ENCODE measurements at regions not wholly inside any gene's neighbourhood (a gene's known extent, or its start where the extent isn't known, plus 50 kb on each side); places are given as distances from the start of the nearest gene placed in this dataset.

DNA sequence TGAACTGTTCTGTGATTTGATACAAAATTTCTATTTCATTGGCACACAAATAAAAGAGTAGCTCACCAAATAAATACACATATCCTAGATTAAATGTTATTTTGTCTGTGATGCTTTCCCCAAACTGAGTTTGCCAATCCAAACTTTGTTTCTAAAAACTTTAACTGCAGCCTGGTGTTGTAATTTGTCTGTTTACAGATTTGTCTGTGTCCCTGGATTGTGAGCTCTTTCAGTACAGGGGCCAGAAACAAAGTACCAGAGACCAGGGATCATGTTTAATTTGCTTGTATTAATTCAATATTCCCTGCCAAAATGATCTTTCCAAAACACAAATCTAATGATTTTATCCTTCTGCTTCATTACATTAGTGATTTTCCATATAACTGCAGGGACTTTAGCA is 1044.6 kb upstream of the GJE1 start:
- POLR2A ChIA-PET, result no interaction called here
- H2AFZ ChIP-seq (ENCODE audit: low read depth, low read length), result no peak overlapping the region
- BruUV-seq (replicated peaks), result no TSS peak

More for the DNA sequence above, 1044.6 kb upstream of the GJE1 start:
- no peak overlapping the region for H3K27ac ChIP-seq (ENCODE audit: extremely low read depth, low read depth, low read length)
- DNase-seq (ENCODE audit: extremely low read depth in 1 of 4, low spot score in 3 of 4), result no peak
- H3K79me2 ChIP-seq (ENCODE audit: control insufficient read depth, insufficient read depth, low read length), result no peaks in the 10 kb centered on the region
- no peaks in the 10 kb centered on the region for H4K20me1 ChIP-seq (replicated peaks; ENCODE audit: control insufficient read depth, insufficient read depth, low read length)
- no peaks in the 10 kb centered on the region for H3K4me1 ChIP-seq (replicated peaks in 1 of 2; ENCODE audit: control insufficient read depth in 2 of 2, insufficient read depth in 2 of 2, low read length in 2 of 2)
- TF ChIP-seq CHD2 (IDR thresholded peaks at IDR 0.05; ENCODE audit: low read depth, low read length), result no peak
- no peak for TF ChIP-seq MTF1 (CRISPR knock-in tag; IDR thresholded peaks at IDR 0.05; ENCODE audit: borderline replicate concordance)
- TF ChIP-seq, protein P1, sequence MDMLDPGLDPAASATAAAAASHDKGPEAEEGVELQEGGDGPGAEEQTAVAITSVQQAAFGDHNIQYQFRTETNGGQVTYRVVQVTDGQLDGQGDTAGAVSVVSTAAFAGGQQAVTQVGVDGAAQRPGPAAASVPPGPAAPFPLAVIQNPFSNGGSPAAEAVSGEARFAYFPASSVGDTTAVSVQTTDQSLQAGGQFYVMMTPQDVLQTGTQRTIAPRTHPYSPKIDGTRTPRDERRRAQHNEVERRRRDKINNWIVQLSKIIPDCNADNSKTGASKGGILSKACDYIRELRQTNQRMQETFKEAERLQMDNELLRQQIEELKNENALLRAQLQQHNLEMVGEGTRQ (CRISPR knock-in tag; IDR thresholded peaks at IDR 0.05), result no peak
- TF ChIP-seq, protein P2, sequence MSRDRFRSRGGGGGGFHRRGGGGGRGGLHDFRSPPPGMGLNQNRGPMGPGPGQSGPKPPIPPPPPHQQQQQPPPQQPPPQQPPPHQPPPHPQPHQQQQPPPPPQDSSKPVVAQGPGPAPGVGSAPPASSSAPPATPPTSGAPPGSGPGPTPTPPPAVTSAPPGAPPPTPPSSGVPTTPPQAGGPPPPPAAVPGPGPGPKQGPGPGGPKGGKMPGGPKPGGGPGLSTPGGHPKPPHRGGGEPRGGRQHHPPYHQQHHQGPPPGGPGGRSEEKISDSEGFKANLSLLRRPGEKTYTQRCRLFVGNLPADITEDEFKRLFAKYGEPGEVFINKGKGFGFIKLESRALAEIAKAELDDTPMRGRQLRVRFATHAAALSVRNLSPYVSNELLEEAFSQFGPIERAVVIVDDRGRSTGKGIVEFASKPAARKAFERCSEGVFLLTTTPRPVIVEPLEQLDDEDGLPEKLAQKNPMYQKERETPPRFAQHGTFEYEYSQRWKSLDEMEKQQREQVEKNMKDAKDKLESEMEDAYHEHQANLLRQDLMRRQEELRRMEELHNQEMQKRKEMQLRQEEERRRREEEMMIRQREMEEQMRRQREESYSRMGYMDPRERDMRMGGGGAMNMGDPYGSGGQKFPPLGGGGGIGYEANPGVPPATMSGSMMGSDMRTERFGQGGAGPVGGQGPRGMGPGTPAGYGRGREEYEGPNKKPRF (IDR thresholded peaks at IDR 0.05; ENCODE audit: low read depth, low read length), result no peak
- TF ChIP-seq ZNF668 (CRISPR knock-in tag; IDR thresholded peaks at IDR 0.05), result no peak
- TF ChIP-seq ZBED1 (IDR thresholded peaks at IDR 0.05), result no peak
- no peak for TF ChIP-seq PHB (CRISPR knock-in tag; IDR thresholded peaks at IDR 0.05)
- TF ChIP-seq, protein P3, sequence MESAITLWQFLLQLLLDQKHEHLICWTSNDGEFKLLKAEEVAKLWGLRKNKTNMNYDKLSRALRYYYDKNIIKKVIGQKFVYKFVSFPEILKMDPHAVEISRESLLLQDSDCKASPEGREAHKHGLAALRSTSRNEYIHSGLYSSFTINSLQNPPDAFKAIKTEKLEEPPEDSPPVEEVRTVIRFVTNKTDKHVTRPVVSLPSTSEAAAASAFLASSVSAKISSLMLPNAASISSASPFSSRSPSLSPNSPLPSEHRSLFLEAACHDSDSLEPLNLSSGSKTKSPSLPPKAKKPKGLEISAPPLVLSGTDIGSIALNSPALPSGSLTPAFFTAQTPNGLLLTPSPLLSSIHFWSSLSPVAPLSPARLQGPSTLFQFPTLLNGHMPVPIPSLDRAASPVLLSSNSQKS (CRISPR knock-in tag; IDR thresholded peaks at IDR 0.05), result no peak
- no peak for TF ChIP-seq FOS (IDR thresholded peaks at IDR 0.05; ENCODE audit: extremely low read depth, insufficient read length)
- TF ChIP-seq U2AF2 (optimal IDR thresholded peaks at IDR 0.05; ENCODE audit: low read depth, low read length), result no peak
- no peak for TF ChIP-seq BCL6 (CRISPR knock-in tag; IDR thresholded peaks at IDR 0.05)
- TF ChIP-seq SRSF9 (IDR thresholded peaks at IDR 0.05; ENCODE audit: borderline replicate concordance, low read depth, low read length), result no peak
- TF ChIP-seq, protein P4, sequence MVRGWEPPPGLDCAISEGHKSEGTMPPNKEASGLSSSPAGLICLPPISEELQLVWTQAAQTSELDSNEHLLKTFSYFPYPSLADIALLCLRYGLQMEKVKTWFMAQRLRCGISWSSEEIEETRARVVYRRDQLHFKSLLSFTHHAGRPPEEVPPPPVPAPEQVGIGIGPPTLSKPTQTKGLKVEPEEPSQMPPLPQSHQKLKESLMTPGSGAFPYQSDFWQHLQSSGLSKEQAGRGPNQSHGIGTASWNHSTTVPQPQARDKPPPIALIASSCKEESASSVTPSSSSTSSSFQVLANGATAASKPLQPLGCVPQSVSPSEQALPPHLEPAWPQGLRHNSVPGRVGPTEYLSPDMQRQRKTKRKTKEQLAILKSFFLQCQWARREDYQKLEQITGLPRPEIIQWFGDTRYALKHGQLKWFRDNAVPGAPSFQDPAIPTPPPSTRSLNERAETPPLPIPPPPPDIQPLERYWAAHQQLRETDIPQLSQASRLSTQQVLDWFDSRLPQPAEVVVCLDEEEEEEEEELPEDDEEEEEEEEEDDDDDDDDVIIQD (CRISPR knock-in tag; IDR thresholded peaks at IDR 0.05), result no peak
- no peak for TF ChIP-seq EP400 (IDR thresholded peaks at IDR 0.05)
- TF ChIP-seq BRD4 (IDR thresholded peaks at IDR 0.05), result no peak
- no peak for TF ChIP-seq THRAP3 (IDR thresholded peaks at IDR 0.05; ENCODE audit: borderline replicate concordance)
- no peak for TF ChIP-seq SRSF7 (optimal IDR thresholded peaks at IDR 0.05; ENCODE audit: low read depth, low read length)
- TF ChIP-seq, protein P5, sequence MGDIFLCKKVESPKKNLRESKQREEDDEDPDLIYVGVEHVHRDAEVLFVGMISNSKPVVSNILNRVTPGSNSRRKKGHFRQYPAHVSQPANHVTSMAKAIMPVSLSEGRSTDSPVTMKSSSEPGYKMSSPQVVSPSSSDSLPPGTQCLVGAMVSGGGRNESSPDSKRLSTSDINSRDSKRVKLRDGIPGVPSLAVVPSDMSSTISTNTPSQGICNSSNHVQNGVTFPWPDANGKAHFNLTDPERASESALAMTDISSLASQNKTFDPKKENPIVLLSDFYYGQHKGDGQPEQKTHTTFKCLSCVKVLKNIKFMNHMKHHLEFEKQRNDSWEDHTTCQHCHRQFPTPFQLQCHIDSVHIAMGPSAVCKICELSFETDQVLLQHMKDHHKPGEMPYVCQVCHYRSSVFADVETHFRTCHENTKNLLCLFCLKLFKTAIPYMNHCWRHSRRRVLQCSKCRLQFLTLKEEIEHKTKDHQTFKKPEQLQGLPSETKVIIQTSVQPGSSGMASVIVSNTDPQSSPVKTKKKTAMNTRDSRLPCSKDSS (IDR thresholded peaks at IDR 0.05; ENCODE audit: low read depth, partially characterized antibody), result no peak
- no peaks in the 10 kb centered on the region for H3K9me1 ChIP-seq (ENCODE audit: control insufficient read depth, insufficient read depth, low read length)
- no peaks in the 10 kb centered on the region for H3K36me3 ChIP-seq (ENCODE audit: control insufficient read depth, insufficient read depth, low read length)
- CTCF ChIA-PET (ENCODE audit: low intra/inter-chr PET ratio), result no interaction called here
- no peak for ATAC-seq
- in situ Hi-C loops (cut with MboI), result no loop called here
- FAIRE-seq, result no peak
- intact Hi-C loops (cut with micrococcal nuclease), result no loop called here
- H3K9ac ChIP-seq (ENCODE audit: insufficient read depth in 1 of 2, low read depth in 2 of 2, low read length in 2 of 2), result no peak overlapping the region
- no peaks in the 10 kb centered on the region for H3K9me3 ChIP-seq (replicated peaks; ENCODE audit: control insufficient read depth, insufficient read depth, low read depth, low read length)
- no peak overlapping the region for H3K4me2 ChIP-seq (ENCODE audit: insufficient read depth, low read length)
- H3K27me3 ChIP-seq (ENCODE audit: control insufficient read depth in 2 of 2, insufficient read depth in 2 of 2, low read length in 2 of 2), result no peaks in the 10 kb centered on the region
- no peak overlapping the region for H3K4me3 ChIP-seq

Data from K562 (cell line).